ENCODE measurements at regions not wholly inside any gene's neighbourhood (a gene's known extent, or its start where the extent isn't known, plus 50 kb on each side); places are given as distances from the start of the nearest gene placed in this dataset.

DNA sequence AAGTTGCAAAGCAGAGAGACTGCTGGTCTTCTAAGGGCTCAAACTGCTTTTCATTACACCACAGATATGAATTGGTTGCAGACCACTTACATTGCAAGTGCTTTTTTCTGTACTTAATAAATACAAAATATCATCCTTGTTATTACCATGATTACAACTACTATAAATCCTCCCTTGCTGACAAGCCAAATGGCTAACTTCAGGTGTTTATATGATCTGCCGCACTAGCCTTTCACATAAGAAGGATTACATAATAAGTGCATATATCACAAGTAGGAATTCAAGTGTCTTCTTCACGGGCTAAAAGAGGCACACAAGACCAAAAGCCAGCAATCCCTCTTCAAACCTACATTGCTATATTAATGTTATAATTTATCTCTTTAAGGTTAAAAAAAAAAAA is 373.0 kb downstream of the ZEB2 start:
- TF ChIP-seq YY1 (IDR thresholded peaks at IDR 0.05; ENCODE audit: insufficient read depth, insufficient read length), result no peak
- no peak for TF ChIP-seq ZNF274 (IDR thresholded peaks at IDR 0.05; ENCODE audit: low read depth, low read length)

Data from NT2/D1 (cell line).